Glomerular visceral epithelial cell (primary cell): ENCODE measurements at regions not wholly inside any gene's neighbourhood (a gene's known extent, or its start where the extent isn't known, plus 50 kb on each side); places are given as distances from the start of the nearest gene placed in this dataset.
"Not testable (repeated sequence)": the region's sequence is repeated elsewhere in the genome, so short reads cannot be mapped to it uniquely, and the experiment has no call there.

Experiments
- DNase-seq: peaks from one replicate; pipeline ENCODE4 v3.0.0-alpha.2; 2016; ENCODE audit errors: extremely low spot score

GRCh38 chr7:91398341-91398740 is 134.1 kb downstream of the FZD1 start:
- DNase-seq: no peak

GRCh38 chr7:91405092-91405788 is 141.0 kb downstream of the FZD1 start:
- DNase-seq: no peak

GRCh38 chr7:91405873-91406272 is 141.6 kb downstream of the FZD1 start:
- DNase-seq: not testable (repeated sequence)

GRCh38 chr7:91407942-91408341 is 143.7 kb downstream of the FZD1 start:
- DNase-seq: no peak

GRCh38 chr7:91408388-91409154 is 144.3 kb downstream of the FZD1 start:
- DNase-seq: no peak

- DNase-seq: no peak
Observed at GRCh38 chr7:91411060-91411459, 146.8 kb downstream of the FZD1 start.

GRCh38 chr7:91412298-91412697 is 148.1 kb downstream of the FZD1 start:
- no peak for DNase-seq

- no peak for DNase-seq
Observed at GRCh38 chr7:91414734-91415133, 150.5 kb downstream of the FZD1 start.

GRCh38 chr7:91416155-91416865 is 152.1 kb downstream of the FZD1 start:
- DNase-seq: no peak

- no peak for DNase-seq
Observed at GRCh38 chr7:91420606-91421005, 156.4 kb downstream of the FZD1 start.

GRCh38 chr7:91421018-91421417 is 156.8 kb downstream of the FZD1 start:
- DNase-seq: no peak

GRCh38 chr7:91424371-91424770 is 160.1 kb downstream of the FZD1 start:
- no peak for DNase-seq

GRCh38 chr7:91425149-91425548 is 160.9 kb downstream of the FZD1 start:
- DNase-seq: no peak

- no peak for DNase-seq
Observed at GRCh38 chr7:91427051-91427450, 162.8 kb downstream of the FZD1 start.

GRCh38 chr7:91431601-91432000 is 167.4 kb downstream of the FZD1 start:
- no peak for DNase-seq

GRCh38 chr7:91434836-91435235 is 170.6 kb downstream of the FZD1 start:
- DNase-seq: no peak

GRCh38 chr7:91435381-91436059 is 171.3 kb downstream of the FZD1 start:
- DNase-seq: no peak

GRCh38 chr7:91436655-91437054 is 172.4 kb downstream of the FZD1 start:
- no peak for DNase-seq

GRCh38 chr7:91440198-91440597 is 176.0 kb downstream of the FZD1 start:
- DNase-seq: not testable (repeated sequence)

GRCh38 chr7:91443862-91444261 is 179.6 kb downstream of the FZD1 start:
- no peak for DNase-seq

GRCh38 chr7:91446819-91447218 is 182.6 kb downstream of the FZD1 start:
- no peak for DNase-seq

GRCh38 chr7:91455411-91455810 is 191.2 kb downstream of the FZD1 start:
- DNase-seq: no peak
